OCI-LY3 (cell line): ENCODE measurements at regions not wholly inside any gene's neighbourhood (a gene's known extent, or its start where the extent isn't known, plus 50 kb on each side); places are given as distances from the start of the nearest gene placed in this dataset.

ENCODE experiments used
- H2AFZ ChIP-seq: fragments of 200-600, 300-600 bp; shearing (Covaris generic); 2 replicates; pipeline ENCODE4 v1.6.0; 2014; ENCODE audit warnings: antibody characterized with exemption, low read depth, low read length
- H3K27ac ChIP-seq: fragments of 200-600, 300-600 bp; sonication (generic); 2 replicates; pipeline ENCODE4 v1.5.1; 2014; ENCODE audit warnings: mild to moderate bottlenecking, low read length, moderate library complexity, mixed read lengths
- H3K27me3 ChIP-seq: fragments of 200-600, 300-600 bp; sonication (generic); 2 replicates; pipeline ENCODE4 v1.6.1; 2014; ENCODE audit warnings: low read depth, low read length, mixed read lengths
- H3K36me3 ChIP-seq: fragments of 200-600, 300-600 bp; sonication (generic); replicated peaks from 2 replicates; pipeline ENCODE3; 2014; ENCODE audit warnings: low read depth, low read length, mixed read lengths
- H3K4me1 ChIP-seq: fragments of 300-600, 200-600 bp; sonication (generic); 2 replicates; pipeline ENCODE4 v1.6.1; 2014; ENCODE audit warnings: low read length, mixed read lengths
- H3K4me2 ChIP-seq: fragments of 200-600, 300-600 bp; sonication (generic); 2 replicates; pipeline ENCODE4 v1.6.1; 2014; ENCODE audit warnings: low read length, mixed read lengths
- H3K4me3 ChIP-seq: fragments of 300-600, 200-600 bp; sonication (generic); 2 replicates; pipeline ENCODE4 v1.5.1; 2014; ENCODE audit warnings: antibody characterized with exemption, mild to moderate bottlenecking, low read length, moderate library complexity
- H3K79me2 ChIP-seq: fragments of 300-600, 200-600 bp; shearing (Covaris generic); 2 replicates; pipeline ENCODE4 v1.6.1; 2014; ENCODE audit warnings: mild to moderate bottlenecking, low read length, mixed read lengths
- H3K9ac ChIP-seq: fragments of 300-600, 200-600 bp; shearing (Covaris generic); 2 replicates; pipeline ENCODE4 v1.6.0; 2014; ENCODE audit warnings: mild to moderate bottlenecking, low read length, moderate library complexity
- H3K9me3 ChIP-seq: fragments of 200-600, 300-600 bp; shearing (Covaris generic); 2 replicates; pipeline ENCODE4 v1.6.1; 2014; ENCODE audit warnings: low read length, mixed read lengths; ENCODE audit not compliant: insufficient read depth
- H4K20me1 ChIP-seq: fragments of 200-600, 300-600 bp; sonication (generic); 2 replicates; pipeline ENCODE4 v1.6.1; 2016; ENCODE audit warnings: low read length, mixed read lengths; ENCODE audit not compliant: insufficient read depth
- CTCF ChIP-seq: fragments of 200-600, 300-600 bp; sonication (generic); IDR thresholded peaks from 2 replicates; pipeline ENCODE4 v1.5.1; 2014; ENCODE audit warnings: antibody characterized with exemption, low read length, low read depth
- EZH2phosphoT487 ChIP-seq: fragments of 200-600 bp; shearing (Covaris generic); IDR thresholded peaks from 2 replicates; pipeline ENCODE4 v1.6.1; 2018; ENCODE audit warnings: antibody characterized with exemption, mixed run types, low read depth

GRCh38 chr1:73327998-73328397, 870.0 kb downstream of the LRRIQ3 start:
- no peaks in the 10 kb centered on the region for H3K9me3 ChIP-seq
- TF ChIP-seq CTCF (no peak), EZH2phosphoT487 (no peak)
- H4K20me1 ChIP-seq, result no peaks in the 10 kb centered on the region
- H3K27me3 ChIP-seq, result no peaks in the 10 kb centered on the region
- no peaks in the 10 kb centered on the region for H3K4me1 ChIP-seq
- no peaks in the 10 kb centered on the region for H3K36me3 ChIP-seq
- H2AFZ ChIP-seq, result no peak overlapping the region
- H3K27ac ChIP-seq, result no peak overlapping the region
- no peak overlapping the region for H3K4me3 ChIP-seq
- H3K4me2 ChIP-seq, result no peak overlapping the region
- no peak overlapping the region for H3K9ac ChIP-seq
- no peaks in the 10 kb centered on the region for H3K79me2 ChIP-seq

- Histone ChIP-seq H4K20me1 (no peaks in the 10 kb centered on the region), H3K4me2 (no peak overlapping the region), H3K9ac (no peak overlapping the region), H3K27ac (no peak overlapping the region), H3K9me3 (no peaks in the 10 kb centered on the region), H3K79me2 (no peaks in the 10 kb centered on the region), H3K36me3 (no peaks in the 10 kb centered on the region), H2AFZ (no peak overlapping the region), H3K4me3 (no peak overlapping the region), H3K4me1 (no peaks in the 10 kb centered on the region), H3K27me3 (no peaks in the 10 kb centered on the region)
- no peak for TF ChIP-seq CTCF
- no peak for TF ChIP-seq EZH2phosphoT487
Measured at GRCh38 chr1:73327180-73327793, 870.7 kb downstream of the LRRIQ3 start.

GRCh38 chr1:73326663-73327062, 871.3 kb downstream of the LRRIQ3 start:
- Histone ChIP-seq H3K4me3 (no peak overlapping the region), H3K27ac (no peak overlapping the region), H4K20me1 (no peaks in the 10 kb centered on the region), H3K27me3 (no peaks in the 10 kb centered on the region), H3K9me3 (no peaks in the 10 kb centered on the region), H3K36me3 (no peaks in the 10 kb centered on the region), H2AFZ (no peak overlapping the region), H3K79me2 (no peaks in the 10 kb centered on the region), H3K4me2 (no peak overlapping the region), H3K4me1 (no peaks in the 10 kb centered on the region), H3K9ac (no peak overlapping the region)
- TF ChIP-seq CTCF (no peak), EZH2phosphoT487 (no peak)

GRCh38 chr1:73310797-73311381, 887.1 kb downstream of the LRRIQ3 start:
- H3K4me3 ChIP-seq, result no peak overlapping the region
- no peaks in the 10 kb centered on the region for H3K4me1 ChIP-seq
- H2AFZ ChIP-seq, result no peak overlapping the region
- TF ChIP-seq EZH2phosphoT487, result no peak
- TF ChIP-seq CTCF, result no peak
- H3K79me2 ChIP-seq, result no peaks in the 10 kb centered on the region
- H3K4me2 ChIP-seq, result no peak overlapping the region
- no peaks in the 10 kb centered on the region for H3K36me3 ChIP-seq
- H4K20me1 ChIP-seq, result no peaks in the 10 kb centered on the region
- H3K9ac ChIP-seq, result no peak overlapping the region
- no peaks in the 10 kb centered on the region for H3K9me3 ChIP-seq
- no peak overlapping the region for H3K27ac ChIP-seq
- no peaks in the 10 kb centered on the region for H3K27me3 ChIP-seq
